GM23338 (cell line): ENCODE measurements at regions not wholly inside any gene's neighbourhood (a gene's known extent, or its start where the extent isn't known, plus 50 kb on each side); places are given as distances from the start of the nearest gene placed in this dataset.

Experiments
- ATAC-seq: fragments of 200-7000 bp; cut with Tn5 transposase; 3 replicates; pipeline ENCODE4 v1.9.1; 2020
- DNase-seq: peaks from one replicate; pipeline ENCODE4 v3.0.0-alpha.2; 2015; ENCODE audit warnings: low spot score
- H2AFZ ChIP-seq: fragments of 200-600 bp; sonication (generic); 2 replicates; pipeline ENCODE4 v1.8.0; 2016; ENCODE audit warnings: antibody characterized with exemption, mild to moderate bottlenecking, moderate library complexity
- H3F3A ChIP-seq: fragments of 200-600 bp; sonication (generic); replicated peaks from 2 replicates; pipeline ENCODE4 v1.8.0; 2017; ENCODE audit warnings: antibody characterized with exemption, mixed run types, low read depth
- H3K27ac ChIP-seq: fragments of 200-600 bp; sonication (generic); 2 replicates; pipeline ENCODE4 v1.6.1; 2016; ENCODE audit warnings: low read depth
- H3K27me3 ChIP-seq: fragments of 200-600 bp; sonication (generic); 2 replicates; pipeline ENCODE4 v1.8.0; 2016; ENCODE audit warnings: mild to moderate bottlenecking, mixed run types, moderate library complexity; ENCODE audit not compliant: insufficient read depth
- H3K36me3 ChIP-seq: fragments of 200-600 bp; sonication (generic); 2 replicates; pipeline ENCODE4 v1.8.0; 2016; ENCODE audit warnings: mild to moderate bottlenecking; ENCODE audit not compliant: insufficient read depth
- H3K4me1 ChIP-seq: fragments of 200-600 bp; sonication (generic); 2 replicates; pipeline ENCODE4 v1.8.0; 2016; ENCODE audit warnings: mild to moderate bottlenecking, moderate library complexity; ENCODE audit not compliant: insufficient read depth
- H3K4me2 ChIP-seq: fragments of 200-600 bp; sonication (generic); 2 replicates; pipeline ENCODE4 v1.7.1; 2017; ENCODE audit warnings: mixed run types
- H3K4me3 ChIP-seq: fragments of 200-600 bp; sonication (generic); 2 replicates; pipeline ENCODE4 v1.6.1; 2016; ENCODE audit warnings: mixed run types
- H3K79me2 ChIP-seq: fragments of 200-600 bp; sonication (generic); replicated peaks from 2 replicates; pipeline ENCODE4 v1.8.0; 2017; ENCODE audit warnings: mild to moderate bottlenecking; ENCODE audit not compliant: insufficient read depth
- H3K9me2 ChIP-seq: fragments of 200-600 bp; sonication (generic); 2 replicates; pipeline ENCODE4 v1.8.0; 2017; ENCODE audit not compliant: insufficient read depth
- H4K20me1 ChIP-seq: fragments of 200-600 bp; sonication (generic); replicated peaks from 2 replicates; pipeline ENCODE4 v1.8.0; 2017; ENCODE audit warnings: mild to moderate bottlenecking; ENCODE audit not compliant: insufficient read depth
- H3K27ac Mint-ChIP-seq: 2 replicates; pipeline ENCODE4 v1.8.0; 2020; ENCODE audit warnings: inconsistent platforms, mild to moderate bottlenecking, moderate library complexity, mixed read lengths
- H3K27me3 Mint-ChIP-seq: 3 replicates; pipeline ENCODE4 v1.8.0; 2022; ENCODE audit warnings: low read depth, mild to moderate bottlenecking, moderate library complexity, mixed read lengths, inconsistent platforms; ENCODE audit not compliant: insufficient read depth, poor library complexity
- H3K36me3 Mint-ChIP-seq: 3 replicates; pipeline ENCODE4 v1.8.0; 2021; ENCODE audit warnings: low read depth, mild to moderate bottlenecking, inconsistent platforms, moderate library complexity, mixed read lengths
- H3K4me1 Mint-ChIP-seq: 3 replicates; pipeline ENCODE4 v1.8.0; 2020; ENCODE audit warnings: mild to moderate bottlenecking, inconsistent platforms, mixed read lengths
- H3K4me3 Mint-ChIP-seq: 3 replicates; pipeline ENCODE4 v1.8.0; 2021; ENCODE audit warnings: moderate library complexity, mild to moderate bottlenecking, inconsistent platforms, mixed read lengths
- H3K9me3 Mint-ChIP-seq: 3 replicates; pipeline ENCODE4 v1.8.0; 2020; ENCODE audit warnings: moderate library complexity, mild to moderate bottlenecking, inconsistent platforms, mixed read lengths
- CREB1 ChIP-seq: fragments of 250-450 bp; sonication (Bioruptor Pico); IDR thresholded peaks from 2 replicates; pipeline ENCODE4 v1.5.0; 2020; ENCODE audit warnings: low read depth, mild to moderate bottlenecking, moderate library complexity
- EZH2 ChIP-seq: fragments of 200-600 bp; sonication (generic); IDR thresholded peaks from one replicate; pipeline ENCODE4 v1.8.0; 2017; ENCODE audit warnings: antibody characterized with exemption, mild to moderate bottlenecking, low read depth; ENCODE audit not compliant: unreplicated experiment
- EZH2phosphoT487 ChIP-seq: fragments of 200-600 bp; sonication (generic); IDR thresholded peaks from one replicate; pipeline ENCODE4 v1.8.1; 2018; ENCODE audit warnings: antibody characterized with exemption; ENCODE audit not compliant: unreplicated experiment
- JUNB ChIP-seq: IDR thresholded peaks from one replicate; pipeline ENCODE4 v1.6.1; 2016; ENCODE audit warnings: antibody characterized with exemption; ENCODE audit not compliant: unreplicated experiment
- NANOG ChIP-seq: IDR thresholded peaks from 2 replicates; pipeline ENCODE4 v1.6.1; 2016; ENCODE audit warnings: antibody characterized with exemption, borderline replicate concordance
- STAT1 ChIP-seq: IDR thresholded peaks from one replicate; pipeline ENCODE4 v1.6.1; 2016; ENCODE audit warnings: antibody characterized with exemption; ENCODE audit not compliant: unreplicated experiment
- ZNF114 ChIP-seq: fragments of 250-450 bp; sonication (Bioruptor Pico); IDR thresholded peaks from 2 replicates; pipeline ENCODE4 v1.5.0; 2020; ENCODE audit warnings: mild to moderate bottlenecking, moderate library complexity
- ZNF331 ChIP-seq: fragments of 250-450 bp; sonication (Bioruptor Pico); IDR thresholded peaks from 2 replicates; pipeline ENCODE4 v1.5.0; 2020; ENCODE audit warnings: low read depth, mild to moderate bottlenecking, moderate library complexity
- TF ChIP-seq, protein P1 (sequence below): fragments of 250-450 bp; sonication (Bioruptor Pico); IDR thresholded peaks from 2 replicates; pipeline ENCODE4 v1.5.0; 2020; ENCODE audit warnings: mild to moderate bottlenecking, moderate library complexity
- TF ChIP-seq, protein P2 (sequence below): IDR thresholded peaks from one replicate; pipeline ENCODE4 v1.6.1; 2018; ENCODE audit warnings: antibody characterized with exemption; ENCODE audit not compliant: unreplicated experiment
- TF ChIP-seq, protein P3 (sequence below): IDR thresholded peaks from 2 replicates; pipeline ENCODE4 v1.6.1; 2016; ENCODE audit warnings: antibody characterized with exemption
- TF ChIP-seq, protein P4 (sequence below), 2 experiments: fragments of 200-600 bp in 1 of 2; sonication (generic) in 1 of 2; conservative IDR thresholded peaks; 2 replicates each; pipeline versions ENCODE4 v1.5.1 to v1.6.1; 2016 to 2017; ENCODE audit warnings: antibody characterized with exemption in 2 of 2, low read depth in 2 of 2, mild to moderate bottlenecking in 2 of 2, moderate library complexity in 1 of 2

DNA sequence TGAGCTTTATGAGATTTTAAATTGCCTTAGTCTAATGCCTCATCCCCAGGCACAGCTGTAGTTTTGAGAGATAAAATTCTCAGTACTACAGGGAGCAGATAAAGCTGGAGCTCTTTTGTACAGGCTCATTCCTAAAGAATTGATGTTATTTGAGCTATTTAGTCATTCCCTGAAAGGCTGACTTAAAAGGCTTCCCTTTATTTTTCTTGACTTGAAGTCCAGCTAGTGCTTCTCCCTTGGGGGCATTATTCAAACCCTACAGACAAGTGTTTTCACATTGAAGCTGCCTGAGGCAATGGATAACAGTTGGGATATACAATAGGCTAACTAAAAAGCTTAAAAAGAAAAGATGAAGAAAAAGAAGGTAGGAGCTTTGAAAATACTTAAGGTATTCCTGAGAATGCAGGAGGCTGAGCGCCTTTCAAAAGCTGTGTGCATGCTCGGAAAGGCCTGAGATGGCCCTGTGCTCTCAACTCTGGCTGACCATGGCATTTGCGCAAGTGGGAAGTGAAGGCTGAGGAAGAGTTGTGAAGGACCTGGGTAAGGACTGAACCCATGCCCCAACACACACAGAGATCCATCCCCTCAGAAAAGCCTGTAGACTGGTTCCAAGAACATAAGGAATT, 315.1 kb downstream of the SMOC2 start:
- Histone ChIP-seq H3K4me1 (peaks cover 21% of the 10 kb centered on the region), H2AFZ (no peak overlapping the region), H3K4me3 (no peak overlapping the region), H3K36me3 (no peaks in the 10 kb centered on the region), H3K4me2 (no peak overlapping the region), H3K79me2 (no peaks in the 10 kb centered on the region), H4K20me1 (no peaks in the 10 kb centered on the region), H3F3A (no peaks in the 10 kb centered on the region), H3K9me2 (peaks cover 9% of the 10 kb centered on the region), H3K27me3 (no peaks in the 10 kb centered on the region), H3K27ac (peak overlapping the region; percentile 52)
- DNase-seq (peak; percentile 26), ATAC-seq (peak; percentile 74)
- no peaks in the 10 kb centered on the region for H3K27me3 Mint-ChIP-seq
- TF ChIP-seq, protein P1, sequence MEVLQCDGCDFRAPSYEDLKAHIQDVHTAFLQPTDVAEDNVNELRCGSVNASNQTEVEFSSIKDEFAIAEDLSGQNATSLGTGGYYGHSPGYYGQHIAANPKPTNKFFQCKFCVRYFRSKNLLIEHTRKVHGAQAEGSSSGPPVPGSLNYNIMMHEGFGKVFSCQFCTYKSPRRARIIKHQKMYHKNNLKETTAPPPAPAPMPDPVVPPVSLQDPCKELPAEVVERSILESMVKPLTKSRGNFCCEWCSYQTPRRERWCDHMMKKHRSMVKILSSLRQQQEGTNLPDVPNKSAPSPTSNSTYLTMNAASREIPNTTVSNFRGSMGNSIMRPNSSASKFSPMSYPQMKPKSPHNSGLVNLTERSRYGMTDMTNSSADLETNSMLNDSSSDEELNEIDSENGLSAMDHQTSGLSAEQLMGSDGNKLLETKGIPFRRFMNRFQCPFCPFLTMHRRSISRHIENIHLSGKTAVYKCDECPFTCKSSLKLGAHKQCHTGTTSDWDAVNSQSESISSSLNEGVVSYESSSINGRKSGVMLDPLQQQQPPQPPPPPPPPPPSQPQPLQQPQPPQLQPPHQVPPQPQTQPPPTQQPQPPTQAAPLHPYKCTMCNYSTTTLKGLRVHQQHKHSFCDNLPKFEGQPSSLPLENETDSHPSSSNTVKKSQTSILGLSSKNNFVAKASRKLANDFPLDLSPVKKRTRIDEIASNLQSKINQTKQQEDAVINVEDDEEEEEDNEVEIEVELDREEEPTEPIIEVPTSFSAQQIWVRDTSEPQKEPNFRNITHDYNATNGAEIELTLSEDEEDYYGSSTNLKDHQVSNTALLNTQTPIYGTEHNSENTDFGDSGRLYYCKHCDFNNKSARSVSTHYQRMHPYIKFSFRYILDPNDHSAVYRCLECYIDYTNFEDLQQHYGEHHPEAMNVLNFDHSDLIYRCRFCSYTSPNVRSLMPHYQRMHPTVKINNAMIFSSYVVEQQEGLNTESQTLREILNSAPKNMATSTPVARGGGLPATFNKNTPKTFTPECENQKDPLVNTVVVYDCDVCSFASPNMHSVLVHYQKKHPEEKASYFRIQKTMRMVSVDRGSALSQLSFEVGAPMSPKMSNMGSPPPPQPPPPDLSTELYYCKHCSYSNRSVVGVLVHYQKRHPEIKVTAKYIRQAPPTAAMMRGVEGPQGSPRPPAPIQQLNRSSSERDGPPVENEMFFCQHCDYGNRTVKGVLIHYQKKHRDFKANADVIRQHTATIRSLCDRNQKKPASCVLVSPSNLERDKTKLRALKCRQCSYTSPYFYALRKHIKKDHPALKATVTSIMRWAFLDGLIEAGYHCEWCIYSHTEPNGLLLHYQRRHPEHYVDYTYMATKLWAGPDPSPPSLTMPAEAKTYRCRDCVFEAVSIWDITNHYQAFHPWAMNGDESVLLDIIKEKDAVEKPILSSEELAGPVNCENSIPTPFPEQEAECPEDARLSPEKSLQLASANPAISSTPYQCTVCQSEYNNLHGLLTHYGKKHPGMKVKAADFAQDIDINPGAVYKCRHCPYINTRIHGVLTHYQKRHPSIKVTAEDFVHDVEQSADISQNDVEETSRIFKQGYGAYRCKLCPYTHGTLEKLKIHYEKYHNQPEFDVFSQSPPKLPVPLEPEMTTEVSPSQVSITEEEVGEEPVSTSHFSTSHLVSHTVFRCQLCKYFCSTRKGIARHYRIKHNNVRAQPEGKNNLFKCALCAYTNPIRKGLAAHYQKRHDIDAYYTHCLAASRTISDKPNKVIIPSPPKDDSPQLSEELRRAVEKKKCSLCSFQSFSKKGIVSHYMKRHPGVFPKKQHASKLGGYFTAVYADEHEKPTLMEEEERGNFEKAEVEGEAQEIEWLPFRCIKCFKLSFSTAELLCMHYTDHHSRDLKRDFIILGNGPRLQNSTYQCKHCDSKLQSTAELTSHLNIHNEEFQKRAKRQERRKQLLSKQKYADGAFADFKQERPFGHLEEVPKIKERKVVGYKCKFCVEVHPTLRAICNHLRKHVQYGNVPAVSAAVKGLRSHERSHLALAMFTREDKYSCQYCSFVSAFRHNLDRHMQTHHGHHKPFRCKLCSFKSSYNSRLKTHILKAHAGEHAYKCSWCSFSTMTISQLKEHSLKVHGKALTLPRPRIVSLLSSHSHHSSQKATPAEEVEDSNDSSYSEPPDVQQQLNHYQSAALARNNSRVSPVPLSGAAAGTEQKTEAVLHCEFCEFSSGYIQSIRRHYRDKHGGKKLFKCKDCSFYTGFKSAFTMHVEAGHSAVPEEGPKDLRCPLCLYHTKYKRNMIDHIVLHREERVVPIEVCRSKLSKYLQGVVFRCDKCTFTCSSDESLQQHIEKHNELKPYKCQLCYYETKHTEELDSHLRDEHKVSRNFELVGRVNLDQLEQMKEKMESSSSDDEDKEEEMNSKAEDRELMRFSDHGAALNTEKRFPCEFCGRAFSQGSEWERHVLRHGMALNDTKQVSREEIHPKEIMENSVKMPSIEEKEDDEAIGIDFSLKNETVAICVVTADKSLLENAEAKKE (CRISPR knock-in tag) = no peak
- TF ChIP-seq JUNB (no peak), STAT1 (no peak), NANOG (no peak), EZH2 (no peak), ZNF114 (no peak), CREB1 (CRISPR knock-in tag) (no peak), ZNF331 (CRISPR knock-in tag) (no peak), EZH2phosphoT487 (no peak)
- TF ChIP-seq, protein P2, sequence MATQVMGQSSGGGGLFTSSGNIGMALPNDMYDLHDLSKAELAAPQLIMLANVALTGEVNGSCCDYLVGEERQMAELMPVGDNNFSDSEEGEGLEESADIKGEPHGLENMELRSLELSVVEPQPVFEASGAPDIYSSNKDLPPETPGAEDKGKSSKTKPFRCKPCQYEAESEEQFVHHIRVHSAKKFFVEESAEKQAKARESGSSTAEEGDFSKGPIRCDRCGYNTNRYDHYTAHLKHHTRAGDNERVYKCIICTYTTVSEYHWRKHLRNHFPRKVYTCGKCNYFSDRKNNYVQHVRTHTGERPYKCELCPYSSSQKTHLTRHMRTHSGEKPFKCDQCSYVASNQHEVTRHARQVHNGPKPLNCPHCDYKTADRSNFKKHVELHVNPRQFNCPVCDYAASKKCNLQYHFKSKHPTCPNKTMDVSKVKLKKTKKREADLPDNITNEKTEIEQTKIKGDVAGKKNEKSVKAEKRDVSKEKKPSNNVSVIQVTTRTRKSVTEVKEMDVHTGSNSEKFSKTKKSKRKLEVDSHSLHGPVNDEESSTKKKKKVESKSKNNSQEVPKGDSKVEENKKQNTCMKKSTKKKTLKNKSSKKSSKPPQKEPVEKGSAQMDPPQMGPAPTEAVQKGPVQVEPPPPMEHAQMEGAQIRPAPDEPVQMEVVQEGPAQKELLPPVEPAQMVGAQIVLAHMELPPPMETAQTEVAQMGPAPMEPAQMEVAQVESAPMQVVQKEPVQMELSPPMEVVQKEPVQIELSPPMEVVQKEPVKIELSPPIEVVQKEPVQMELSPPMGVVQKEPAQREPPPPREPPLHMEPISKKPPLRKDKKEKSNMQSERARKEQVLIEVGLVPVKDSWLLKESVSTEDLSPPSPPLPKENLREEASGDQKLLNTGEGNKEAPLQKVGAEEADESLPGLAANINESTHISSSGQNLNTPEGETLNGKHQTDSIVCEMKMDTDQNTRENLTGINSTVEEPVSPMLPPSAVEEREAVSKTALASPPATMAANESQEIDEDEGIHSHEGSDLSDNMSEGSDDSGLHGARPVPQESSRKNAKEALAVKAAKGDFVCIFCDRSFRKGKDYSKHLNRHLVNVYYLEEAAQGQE = no peak
- TF ChIP-seq, protein P3, sequence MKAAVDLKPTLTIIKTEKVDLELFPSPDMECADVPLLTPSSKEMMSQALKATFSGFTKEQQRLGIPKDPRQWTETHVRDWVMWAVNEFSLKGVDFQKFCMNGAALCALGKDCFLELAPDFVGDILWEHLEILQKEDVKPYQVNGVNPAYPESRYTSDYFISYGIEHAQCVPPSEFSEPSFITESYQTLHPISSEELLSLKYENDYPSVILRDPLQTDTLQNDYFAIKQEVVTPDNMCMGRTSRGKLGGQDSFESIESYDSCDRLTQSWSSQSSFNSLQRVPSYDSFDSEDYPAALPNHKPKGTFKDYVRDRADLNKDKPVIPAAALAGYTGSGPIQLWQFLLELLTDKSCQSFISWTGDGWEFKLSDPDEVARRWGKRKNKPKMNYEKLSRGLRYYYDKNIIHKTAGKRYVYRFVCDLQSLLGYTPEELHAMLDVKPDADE = no peak
- TF ChIP-seq, protein P4, sequence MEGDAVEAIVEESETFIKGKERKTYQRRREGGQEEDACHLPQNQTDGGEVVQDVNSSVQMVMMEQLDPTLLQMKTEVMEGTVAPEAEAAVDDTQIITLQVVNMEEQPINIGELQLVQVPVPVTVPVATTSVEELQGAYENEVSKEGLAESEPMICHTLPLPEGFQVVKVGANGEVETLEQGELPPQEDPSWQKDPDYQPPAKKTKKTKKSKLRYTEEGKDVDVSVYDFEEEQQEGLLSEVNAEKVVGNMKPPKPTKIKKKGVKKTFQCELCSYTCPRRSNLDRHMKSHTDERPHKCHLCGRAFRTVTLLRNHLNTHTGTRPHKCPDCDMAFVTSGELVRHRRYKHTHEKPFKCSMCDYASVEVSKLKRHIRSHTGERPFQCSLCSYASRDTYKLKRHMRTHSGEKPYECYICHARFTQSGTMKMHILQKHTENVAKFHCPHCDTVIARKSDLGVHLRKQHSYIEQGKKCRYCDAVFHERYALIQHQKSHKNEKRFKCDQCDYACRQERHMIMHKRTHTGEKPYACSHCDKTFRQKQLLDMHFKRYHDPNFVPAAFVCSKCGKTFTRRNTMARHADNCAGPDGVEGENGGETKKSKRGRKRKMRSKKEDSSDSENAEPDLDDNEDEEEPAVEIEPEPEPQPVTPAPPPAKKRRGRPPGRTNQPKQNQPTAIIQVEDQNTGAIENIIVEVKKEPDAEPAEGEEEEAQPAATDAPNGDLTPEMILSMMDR (conservative IDR thresholded peaks at IDR 0.05; ENCODE audit: low read depth in 2 of 2) = no peak
- no peaks in the 10 kb centered on the region for H3K36me3 Mint-ChIP-seq
- no peak overlapping the region for H3K4me3 Mint-ChIP-seq
- H3K9me3 Mint-ChIP-seq = no peaks in the 10 kb centered on the region
- peaks cover 11% of the 10 kb centered on the region for H3K4me1 Mint-ChIP-seq
- no peak overlapping the region for H3K27ac Mint-ChIP-seq
